ENCODE measurements at regions not wholly inside any gene's neighbourhood (a gene's known extent, or its start where the extent isn't known, plus 50 kb on each side); places are given as distances from the start of the nearest gene placed in this dataset.

GRCh38 chr16:5326395-5326794 lies 228.8 kb upstream of the EEF2KMT start:
- Histone ChIP-seq H3K27ac (ENCODE audit: control insufficient read depth, insufficient read depth, low read length) (no peak overlapping the region), H3K9ac (ENCODE audit: control insufficient read depth, extremely low read depth, insufficient read depth, low read length) (no peak overlapping the region), H3K4me2 (ENCODE audit: control insufficient read depth, extremely low read depth, insufficient read depth, low read depth, low read length) (no peak overlapping the region), H3K4me3 (ENCODE audit: control insufficient read depth in 2 of 3, extremely low read depth in 1 of 3, insufficient read depth in 2 of 3, low read depth in 1 of 3, low read length in 3 of 3) (no peak overlapping the region), H3K9me3 (ENCODE audit: control insufficient read depth, low read depth, low read length) (peaks cover 5% of the 10 kb centered on the region), H3K4me1 (ENCODE audit: control insufficient read depth, extremely low read depth, insufficient read depth, low read length) (no peaks in the 10 kb centered on the region), H3K79me2 (ENCODE audit: control insufficient read depth, insufficient read depth, low read length) (no peaks in the 10 kb centered on the region), H3K36me3 (ENCODE audit: control insufficient read depth in 2 of 2, extremely low read depth in 1 of 2, insufficient read depth in 2 of 2, low read length in 2 of 2) (no peaks in the 10 kb centered on the region), H3K9me1 (ENCODE audit: control insufficient read depth, extremely low read depth, insufficient read depth, low read length) (no peaks in the 10 kb centered on the region), H4K20me1 (ENCODE audit: control insufficient read depth, extremely low read depth, insufficient read depth, low read length) (no peaks in the 10 kb centered on the region), H2AFZ (ENCODE audit: control insufficient read depth, low read length) (no peak overlapping the region), H3K27me3 (ENCODE audit: control insufficient read depth, extremely low read depth, insufficient read depth, low read length) (no peaks in the 10 kb centered on the region)
- dilution Hi-C loops (cut with MboI; ENCODE audit: extremely low pct_ligation_motif_present, low sequenced_read_pairs) = no loop called here
- DNase-seq (ENCODE audit: low read depth, low spot score) = no peak
- TF ChIP-seq, protein P1, sequence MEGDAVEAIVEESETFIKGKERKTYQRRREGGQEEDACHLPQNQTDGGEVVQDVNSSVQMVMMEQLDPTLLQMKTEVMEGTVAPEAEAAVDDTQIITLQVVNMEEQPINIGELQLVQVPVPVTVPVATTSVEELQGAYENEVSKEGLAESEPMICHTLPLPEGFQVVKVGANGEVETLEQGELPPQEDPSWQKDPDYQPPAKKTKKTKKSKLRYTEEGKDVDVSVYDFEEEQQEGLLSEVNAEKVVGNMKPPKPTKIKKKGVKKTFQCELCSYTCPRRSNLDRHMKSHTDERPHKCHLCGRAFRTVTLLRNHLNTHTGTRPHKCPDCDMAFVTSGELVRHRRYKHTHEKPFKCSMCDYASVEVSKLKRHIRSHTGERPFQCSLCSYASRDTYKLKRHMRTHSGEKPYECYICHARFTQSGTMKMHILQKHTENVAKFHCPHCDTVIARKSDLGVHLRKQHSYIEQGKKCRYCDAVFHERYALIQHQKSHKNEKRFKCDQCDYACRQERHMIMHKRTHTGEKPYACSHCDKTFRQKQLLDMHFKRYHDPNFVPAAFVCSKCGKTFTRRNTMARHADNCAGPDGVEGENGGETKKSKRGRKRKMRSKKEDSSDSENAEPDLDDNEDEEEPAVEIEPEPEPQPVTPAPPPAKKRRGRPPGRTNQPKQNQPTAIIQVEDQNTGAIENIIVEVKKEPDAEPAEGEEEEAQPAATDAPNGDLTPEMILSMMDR (optimal IDR thresholded peaks at IDR 0.05 in 1 of 3, IDR thresholded peaks at IDR 0.05 in 1 of 3, conservative IDR thresholded peaks at IDR 0.05 in 1 of 3; ENCODE audit: extremely low read depth in 1 of 3, insufficient read depth in 2 of 3, low read length in 3 of 3) = no peak
- TF ChIP-seq EZH2 (IDR thresholded peaks at IDR 0.05; ENCODE audit: low read length) = no peak
- FAIRE-seq = no peak

- H3K79me2 ChIP-seq (ENCODE audit: control insufficient read depth, insufficient read depth, low read length) = no peaks in the 10 kb centered on the region
- no peak overlapping the region for H2AFZ ChIP-seq (ENCODE audit: control insufficient read depth, low read length)
- no peak overlapping the region for H3K4me2 ChIP-seq (ENCODE audit: control insufficient read depth, extremely low read depth, insufficient read depth, low read depth, low read length)
- FAIRE-seq (no peak), DNase-seq (ENCODE audit: low read depth, low spot score) (no peak)
- TF ChIP-seq, protein P1 (optimal IDR thresholded peaks at IDR 0.05 in 1 of 3, IDR thresholded peaks at IDR 0.05 in 1 of 3, conservative IDR thresholded peaks at IDR 0.05 in 1 of 3; ENCODE audit: extremely low read depth in 1 of 3, insufficient read depth in 2 of 3, low read length in 3 of 3) = no peak
- TF ChIP-seq EZH2 (IDR thresholded peaks at IDR 0.05; ENCODE audit: low read length) = no peak
- dilution Hi-C loops (cut with MboI; ENCODE audit: extremely low pct_ligation_motif_present, low sequenced_read_pairs) = no loop called here
- no peaks in the 10 kb centered on the region for H3K4me1 ChIP-seq (ENCODE audit: control insufficient read depth, extremely low read depth, insufficient read depth, low read length)
- no peaks in the 10 kb centered on the region for H3K9me1 ChIP-seq (ENCODE audit: control insufficient read depth, extremely low read depth, insufficient read depth, low read length)
- H4K20me1 ChIP-seq (ENCODE audit: control insufficient read depth, extremely low read depth, insufficient read depth, low read length) = no peaks in the 10 kb centered on the region
- no peak overlapping the region for H3K9ac ChIP-seq (ENCODE audit: control insufficient read depth, extremely low read depth, insufficient read depth, low read length)
- H3K36me3 ChIP-seq (ENCODE audit: control insufficient read depth in 2 of 2, extremely low read depth in 1 of 2, insufficient read depth in 2 of 2, low read length in 2 of 2) = no peaks in the 10 kb centered on the region
- H3K27ac ChIP-seq (ENCODE audit: control insufficient read depth, insufficient read depth, low read length) = no peak overlapping the region
- H3K9me3 ChIP-seq (ENCODE audit: control insufficient read depth, low read depth, low read length) = peaks cover 5% of the 10 kb centered on the region
- no peak overlapping the region for H3K4me3 ChIP-seq (ENCODE audit: control insufficient read depth in 2 of 3, extremely low read depth in 1 of 3, insufficient read depth in 2 of 3, low read depth in 1 of 3, low read length in 3 of 3)
- H3K27me3 ChIP-seq (ENCODE audit: control insufficient read depth, extremely low read depth, insufficient read depth, low read length) = no peaks in the 10 kb centered on the region
These were observed 228.3 kb upstream of the EEF2KMT start for GRCh38 chr16:5325932-5326331.

All from keratinocyte (primary cell).